Right lobe of liver (tissue), 4 donors: ENCODE measurements at regions not wholly inside any gene's neighbourhood (a gene's known extent, or its start where the extent isn't known, plus 50 kb on each side); places are given as distances from the start of the nearest gene placed in this dataset.

Experiments used
- CTCF ChIP-seq, 4 donors: fragments of 200-600 bp in 3 of 4; fragments of 450-650 bp in 1 of 4; IDR thresholded peaks; one replicate each; pipeline versions ENCODE4 v1.5.1 to v1.8.0; 2016 to 2022; ENCODE audit warnings: antibody characterized with exemption in 4 of 4, mild to moderate bottlenecking in 2 of 4
- POLR2A ChIP-seq: fragments of 450-650 bp; IDR thresholded peaks from one replicate; pipeline ENCODE4 v1.6.1; 2017; ENCODE audit warnings: antibody characterized with exemption, mild to moderate bottlenecking
- donor health status: DM: no; HTN: no; CAD: no.
- donor health status: DM: no; HTN: no; CAD: no.
- donor health status: DM: no; HTN: yes; CAD: no.

DNA sequence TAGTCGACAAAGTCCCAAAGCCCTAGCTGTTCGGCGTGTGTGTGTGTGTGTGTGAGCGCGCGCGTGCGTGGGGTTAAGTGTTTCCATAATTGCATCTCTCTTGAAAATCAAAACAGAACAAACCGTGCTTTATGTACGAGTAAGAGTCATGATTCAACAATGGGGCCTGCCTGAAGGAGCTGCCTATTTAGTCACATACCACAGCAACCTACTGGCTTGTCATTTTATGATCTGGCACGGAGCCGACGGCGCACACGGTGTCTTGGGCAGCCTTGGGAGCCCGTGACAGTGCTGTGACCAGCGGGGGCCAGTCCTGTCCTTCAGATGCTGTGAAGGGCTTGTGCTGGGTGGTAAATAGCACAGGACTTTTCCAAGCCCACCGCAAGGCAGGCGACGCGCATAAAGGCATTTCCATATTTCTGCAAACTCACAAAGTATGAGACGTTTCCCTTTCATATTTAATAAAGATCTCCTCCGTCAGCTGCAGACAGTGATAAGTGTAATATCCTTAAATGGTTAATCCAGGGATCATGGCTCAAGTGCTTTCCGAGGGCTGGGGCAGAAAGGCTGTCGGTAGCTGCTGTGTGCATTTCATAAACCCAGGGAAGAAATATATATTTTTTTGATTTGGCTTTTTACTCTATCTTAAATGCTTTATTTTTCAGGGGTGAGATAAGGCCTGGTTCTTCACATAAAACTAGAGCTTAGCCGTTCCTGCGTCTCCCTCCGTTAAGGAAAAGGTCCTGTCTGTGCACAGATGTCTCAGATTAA is 270.2 kb upstream of the IRX1 start:
- no peak for TF ChIP-seq CTCF (IDR thresholded peaks at IDR 0.05)
- no peak for TF ChIP-seq POLR2A
